Muscle of leg (tissue), 3 donors: ENCODE measurements at regions not wholly inside any gene's neighbourhood (a gene's known extent, or its start where the extent isn't known, plus 50 kb on each side); places are given as distances from the start of the nearest gene placed in this dataset.
A peak's percentile ranks its signal among the peaks of the same experiment; 100 is the strongest.

Experiments used
- DNase-seq: peaks from one replicate; pipeline ENCODE4 v3.0.0; 2013
- H3K27ac ChIP-seq: one replicate; pipeline ENCODE4 v1.5.1; 2013; ENCODE audit warnings: mild to moderate bottlenecking, low read length, control low read depth
- H3K27me3 ChIP-seq: one replicate; pipeline ENCODE4 v1.6.1; 2013; ENCODE audit warnings: low read length; ENCODE audit not compliant: control insufficient read depth, insufficient read depth
- H3K36me3 ChIP-seq: one replicate; pipeline ENCODE4 v1.6.1; 2013; ENCODE audit warnings: low read length; ENCODE audit not compliant: control insufficient read depth, insufficient read depth
- H3K4me1 ChIP-seq: one replicate; pipeline ENCODE4 v1.6.1; 2013; ENCODE audit warnings: low read length; ENCODE audit not compliant: control insufficient read depth, insufficient read depth
- H3K4me3 ChIP-seq: one replicate; pipeline ENCODE4 v1.5.1; 2013; ENCODE audit warnings: low read length, control low read depth
- H3K9me3 ChIP-seq: replicated peaks from 2 replicates; pipeline ENCODE4 v1.6.1; 2013; ENCODE audit warnings: low read depth, low read length; ENCODE audit not compliant: control insufficient read depth
- WGBS: methylation state at CpG from one replicate; pipeline ENCODE4 v1.1.5; 2013; ENCODE audit warnings: missing lambda C conversion rate; ENCODE audit not compliant: insufficient coverage; 5-methylcytosine and 5-hydroxymethylcytosine counted together

GRCh38 chr13:107713314-107713713 is 502.0 kb downstream of the LIG4 start:
- no peak overlapping the region for H3K4me3 ChIP-seq
- no peaks in the 10 kb centered on the region for H3K27me3 ChIP-seq
- H3K36me3 ChIP-seq, result no peaks in the 10 kb centered on the region
- no peak overlapping the region for H3K27ac ChIP-seq
- DNase-seq, result no peak
- no peaks in the 10 kb centered on the region for H3K9me3 ChIP-seq
- no peaks in the 10 kb centered on the region for H3K4me1 ChIP-seq

GRCh38 chr13:107712145-107712860 is 503.0 kb downstream of the LIG4 start:
- H3K27ac ChIP-seq, result no peak overlapping the region
- H3K9me3 ChIP-seq, result no peaks in the 10 kb centered on the region
- H3K4me1 ChIP-seq, result no peaks in the 10 kb centered on the region
- no peaks in the 10 kb centered on the region for H3K36me3 ChIP-seq
- 55% methylated on average over 4 of the region's 9 CpGs for WGBS
- no peak for DNase-seq
- no peaks in the 10 kb centered on the region for H3K27me3 ChIP-seq
- H3K4me3 ChIP-seq, result no peak overlapping the region

GRCh38 chr13:107690181-107690580 is 525.2 kb downstream of the LIG4 start:
- H3K27ac ChIP-seq, result no peak overlapping the region
- no peak for DNase-seq
- H3K9me3 ChIP-seq, result no peaks in the 10 kb centered on the region
- no peaks in the 10 kb centered on the region for H3K27me3 ChIP-seq
- no CpG with 5 or more reads among the region's 2 CpGs for WGBS
- no peak overlapping the region for H3K4me3 ChIP-seq
- H3K36me3 ChIP-seq, result no peaks in the 10 kb centered on the region
- no peaks in the 10 kb centered on the region for H3K4me1 ChIP-seq

GRCh38 chr13:107685876-107686275 is 529.5 kb downstream of the LIG4 start:
- Histone ChIP-seq H3K27ac (no peak overlapping the region), H3K36me3 (no peaks in the 10 kb centered on the region), H3K9me3 (no peaks in the 10 kb centered on the region), H3K4me1 (no peaks in the 10 kb centered on the region), H3K27me3 (no peaks in the 10 kb centered on the region), H3K4me3 (no peak overlapping the region)
- no peak for DNase-seq
- WGBS, result 98% methylated on average over 5 of the region's 9 CpGs

- H3K9me3 ChIP-seq, result no peaks in the 10 kb centered on the region
- 14% methylated on average over 5 of the region's 10 CpGs for WGBS
- no peak for DNase-seq
- no peak overlapping the region for H3K27ac ChIP-seq
- H3K36me3 ChIP-seq, result no peaks in the 10 kb centered on the region
- H3K27me3 ChIP-seq, result no peaks in the 10 kb centered on the region
- H3K4me1 ChIP-seq, result no peaks in the 10 kb centered on the region
- H3K4me3 ChIP-seq, result no peak overlapping the region
Observed at GRCh38 chr13:107681600-107681999, 533.7 kb downstream of the LIG4 start.

GRCh38 chr13:107680115-107680514 is 535.2 kb downstream of the LIG4 start:
- Histone ChIP-seq H3K36me3 (no peaks in the 10 kb centered on the region), H3K9me3 (no peaks in the 10 kb centered on the region), H3K27ac (no peak overlapping the region), H3K4me3 (no peak overlapping the region), H3K4me1 (no peaks in the 10 kb centered on the region), H3K27me3 (no peaks in the 10 kb centered on the region)
- WGBS, result 73% methylated on average over 7 of the region's 7 CpGs
- no peak for DNase-seq

GRCh38 chr13:107678075-107678689 is 537.2 kb downstream of the LIG4 start:
- H3K27me3 ChIP-seq, result no peaks in the 10 kb centered on the region
- H3K36me3 ChIP-seq, result no peaks in the 10 kb centered on the region
- H3K9me3 ChIP-seq, result no peaks in the 10 kb centered on the region
- H3K27ac ChIP-seq, result no peak overlapping the region
- no peak overlapping the region for H3K4me3 ChIP-seq
- whole genome bisulfite sequencing, result 94% methylated on average over 3 of the region's 11 CpGs
- no peak for DNase-seq
- H3K4me1 ChIP-seq, result no peaks in the 10 kb centered on the region

GRCh38 chr13:107675847-107676550 is 539.3 kb downstream of the LIG4 start:
- no peak for DNase-seq
- Histone ChIP-seq H3K4me1 (no peaks in the 10 kb centered on the region), H3K27ac (no peak overlapping the region), H3K27me3 (no peaks in the 10 kb centered on the region), H3K36me3 (no peaks in the 10 kb centered on the region), H3K9me3 (no peaks in the 10 kb centered on the region), H3K4me3 (no peak overlapping the region)
- 86% methylated on average over 1 of the region's 2 CpGs for WGBS

- Histone ChIP-seq H3K27ac (no peak overlapping the region), H3K4me1 (no peaks in the 10 kb centered on the region), H3K9me3 (peaks cover 2% of the 10 kb centered on the region), H3K27me3 (no peaks in the 10 kb centered on the region), H3K36me3 (no peaks in the 10 kb centered on the region), H3K4me3 (no peak overlapping the region)
- WGBS, result no CpG with 5 or more reads among the region's 8 CpGs
- DNase-seq, result peak; percentile 69
Observed at GRCh38 chr13:107669391-107669993, 545.8 kb downstream of the LIG4 start.

- Histone ChIP-seq H3K4me3 (no peak overlapping the region), H3K9me3 (peaks cover 2% of the 10 kb centered on the region), H3K36me3 (no peaks in the 10 kb centered on the region), H3K27me3 (no peaks in the 10 kb centered on the region), H3K4me1 (no peaks in the 10 kb centered on the region), H3K27ac (no peak overlapping the region)
- WGBS, result no CpG with 5 or more reads among the region's 2 CpGs
- DNase-seq, result no peak
Observed at GRCh38 chr13:107665926-107666458, 549.3 kb downstream of the LIG4 start.
